ENCODE measurements at regions not wholly inside any gene's neighbourhood (a gene's known extent, or its start where the extent isn't known, plus 50 kb on each side); places are given as distances from the start of the nearest gene placed in this dataset.

- TF ChIP-seq CTCF (IDR thresholded peaks at IDR 0.05) (no peak), POLR2A (IDR thresholded peaks at IDR 0.05) (no peak), POLR2AphosphoS5 (IDR thresholded peaks at IDR 0.05) (no peak)
Measured at GRCh38 chr6:27800731-27801373, 111.3 kb downstream of the OR2B2 start.

All from gastroesophageal sphincter (tissue), 3 donors.